ENCODE measurements at regions not wholly inside any gene's neighbourhood (a gene's known extent, or its start where the extent isn't known, plus 50 kb on each side); places are given as distances from the start of the nearest gene placed in this dataset.

DNA sequence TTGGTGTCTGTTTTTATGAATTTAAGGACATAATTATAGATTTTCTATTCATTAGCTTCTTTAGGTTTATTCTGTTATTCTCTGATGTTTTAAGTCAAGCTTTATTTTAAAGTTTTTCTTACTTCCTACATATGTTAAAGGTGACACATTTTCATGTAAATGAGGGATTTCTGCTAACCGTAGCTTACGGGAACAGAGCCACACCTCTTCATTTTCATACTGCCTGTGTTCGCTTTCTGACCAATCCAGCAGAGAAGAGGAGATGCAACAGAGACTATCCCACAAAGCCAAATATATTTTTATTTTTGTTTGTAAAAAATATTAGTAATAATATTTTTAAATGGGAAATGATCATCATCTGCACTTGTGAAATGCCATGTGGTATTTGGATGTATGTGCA is 774.1 kb downstream of the BRD1 start:
- no peak overlapping the region for H3K27ac ChIP-seq
- DNase-seq (ENCODE audit: low read depth, low spot score), result no peak
- H3K9me3 ChIP-seq (ENCODE audit: low read depth, low read length), result no peaks in the 10 kb centered on the region
- TF ChIP-seq POLR2AphosphoS5 (IDR thresholded peaks at IDR 0.05; ENCODE audit: borderline replicate concordance, low read depth, low read length) (no peak), EZH2 (IDR thresholded peaks at IDR 0.05) (no peak), FOXP2 (optimal IDR thresholded peaks at IDR 0.05; ENCODE audit: control extremely low read depth, extremely low read length, insufficient read depth) (no peak)
- H3K9ac ChIP-seq (ENCODE audit: insufficient read length), result no peak overlapping the region
- H3K36me3 ChIP-seq (ENCODE audit: insufficient read depth, low read length), result no peaks in the 10 kb centered on the region
- no peak overlapping the region for H3K4me3 ChIP-seq

DNA sequence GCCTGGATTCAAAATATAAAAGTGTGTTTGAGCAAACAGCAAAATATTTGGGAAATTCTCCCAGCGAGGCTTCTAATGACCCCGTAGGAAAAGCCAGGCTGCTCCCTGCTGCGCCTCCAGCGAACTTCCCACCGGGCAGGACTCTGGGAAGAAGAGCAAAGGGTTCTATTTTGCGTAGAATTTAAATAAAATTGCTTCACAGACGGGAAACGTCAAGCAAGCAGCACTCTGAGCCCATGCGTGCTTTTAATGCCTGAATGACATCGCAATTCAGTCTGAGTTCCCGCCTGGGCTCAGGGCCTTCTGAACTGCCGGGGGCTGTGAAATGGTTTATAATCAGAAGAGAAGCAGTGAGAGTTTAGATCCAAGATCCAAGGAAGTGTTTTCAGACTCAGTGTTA is 775.1 kb downstream of the BRD1 start:
- no peak overlapping the region for H3K27ac ChIP-seq
- H3K36me3 ChIP-seq (ENCODE audit: insufficient read depth, low read length), result no peaks in the 10 kb centered on the region
- no peaks in the 10 kb centered on the region for H3K9me3 ChIP-seq (ENCODE audit: low read depth, low read length)
- no peak overlapping the region for H3K4me3 ChIP-seq
- H3K9ac ChIP-seq (ENCODE audit: insufficient read length), result no peak overlapping the region
- TF ChIP-seq FOXP2 (optimal IDR thresholded peaks at IDR 0.05; ENCODE audit: control extremely low read depth, extremely low read length, insufficient read depth) (no peak), EZH2 (IDR thresholded peaks at IDR 0.05) (no peak)
- no peak for DNase-seq (ENCODE audit: low read depth, low spot score)

DNA sequence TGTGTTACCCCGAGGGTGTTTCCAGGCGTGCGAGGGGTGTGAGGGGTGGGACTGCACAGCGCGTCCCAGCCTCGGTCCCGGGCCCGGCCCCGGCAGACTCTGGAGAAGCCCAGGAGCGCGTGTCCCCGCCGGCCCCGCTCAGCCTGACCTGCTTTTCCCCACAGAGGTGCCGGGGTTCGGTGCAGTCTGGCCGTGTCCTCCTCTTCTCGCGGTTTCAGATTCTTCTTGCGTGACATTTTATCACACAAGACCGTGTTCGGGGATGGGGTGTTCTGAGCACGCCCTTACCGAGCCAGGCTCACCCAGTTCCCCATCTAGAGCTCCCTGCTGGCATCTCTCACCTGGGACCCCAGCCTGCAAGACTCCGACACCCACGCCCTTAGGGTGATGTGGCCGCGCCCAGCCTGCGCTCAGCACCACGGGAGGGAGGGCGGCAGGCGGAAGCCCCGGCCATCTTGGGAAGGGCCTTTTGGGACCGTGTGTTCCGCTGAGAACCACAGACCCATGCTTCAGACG is 775.6 kb downstream of the BRD1 start:
- no peak for DNase-seq (ENCODE audit: low read depth, low spot score)
- no peak overlapping the region for H3K9ac ChIP-seq (ENCODE audit: insufficient read length)
- H3K27ac ChIP-seq, result no peak overlapping the region
- no peak for TF ChIP-seq FOXP2 (optimal IDR thresholded peaks at IDR 0.05; ENCODE audit: control extremely low read depth, extremely low read length, insufficient read depth)
- no peaks in the 10 kb centered on the region for H3K9me3 ChIP-seq (ENCODE audit: low read depth, low read length)
- no peak overlapping the region for H3K4me3 ChIP-seq
- H3K36me3 ChIP-seq (ENCODE audit: insufficient read depth, low read length), result no peaks in the 10 kb centered on the region

DNA sequence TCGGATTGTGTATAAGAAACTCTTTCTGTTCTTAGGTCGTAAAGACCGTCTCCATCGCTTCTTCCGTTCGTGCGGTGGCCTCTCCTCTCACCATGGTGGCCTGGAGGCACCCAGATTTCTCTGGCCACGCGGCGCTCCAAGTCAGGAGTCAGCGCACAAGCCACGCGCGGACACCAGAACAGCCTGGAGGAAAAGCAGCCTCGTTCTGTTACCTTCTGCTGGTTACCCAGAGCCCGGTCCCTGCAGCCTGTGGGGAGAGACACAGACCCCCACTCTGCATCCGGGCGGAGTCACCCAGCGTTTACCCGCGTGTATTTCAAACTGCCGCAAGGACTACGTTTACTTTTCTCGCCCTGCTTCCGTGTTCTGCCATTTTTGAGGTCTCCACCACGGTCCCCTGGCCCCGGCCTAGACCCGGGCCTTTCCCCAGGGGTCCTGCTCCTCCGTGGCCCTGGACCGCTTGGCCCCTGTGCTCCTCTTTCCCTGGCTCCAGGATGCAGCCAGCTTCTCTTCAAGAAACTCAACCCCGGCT is 776.1 kb downstream of the BRD1 start:
- H3K36me3 ChIP-seq (ENCODE audit: insufficient read depth, low read length), result no peaks in the 10 kb centered on the region
- H3K4me3 ChIP-seq, result no peak overlapping the region
- H3K27ac ChIP-seq, result no peak overlapping the region
- TF ChIP-seq FOXP2 (optimal IDR thresholded peaks at IDR 0.05; ENCODE audit: control extremely low read depth, extremely low read length, insufficient read depth) (no peak), EZH2 (IDR thresholded peaks at IDR 0.05) (no peak), POLR2AphosphoS5 (IDR thresholded peaks at IDR 0.05; ENCODE audit: borderline replicate concordance, low read depth, low read length) (no peak)
- H3K9ac ChIP-seq (ENCODE audit: insufficient read length), result no peak overlapping the region
- no peaks in the 10 kb centered on the region for H3K9me3 ChIP-seq (ENCODE audit: low read depth, low read length)
- DNase-seq (ENCODE audit: low read depth, low spot score), result no peak

DNA sequence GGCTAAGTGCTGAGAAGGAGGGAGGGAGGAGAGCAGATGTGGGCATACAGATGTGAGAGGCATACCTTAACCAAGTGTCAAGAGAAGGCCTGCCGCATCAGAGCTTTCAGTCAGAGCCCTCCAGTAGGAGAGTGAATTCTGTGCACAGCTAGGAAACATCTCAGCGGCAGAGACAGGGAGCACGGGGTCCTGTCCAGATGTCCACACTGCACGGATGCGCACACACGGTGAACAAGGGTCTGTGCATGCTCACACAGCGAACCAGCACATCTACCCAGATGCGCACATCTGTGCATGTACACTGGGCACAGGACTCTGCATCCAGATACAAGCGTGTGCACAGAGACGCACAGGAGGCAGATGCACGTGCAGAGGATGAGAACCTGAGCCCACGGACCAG is 778.0 kb downstream of the BRD1 start:
- no peaks in the 10 kb centered on the region for H3K9me3 ChIP-seq (ENCODE audit: low read depth, low read length)
- no peak for TF ChIP-seq FOXP2 (optimal IDR thresholded peaks at IDR 0.05; ENCODE audit: control extremely low read depth, extremely low read length, insufficient read depth)
- TF ChIP-seq POLR2AphosphoS5 (IDR thresholded peaks at IDR 0.05; ENCODE audit: borderline replicate concordance, low read depth, low read length), result no peak
- TF ChIP-seq EZH2 (IDR thresholded peaks at IDR 0.05), result no peak
- no peak for DNase-seq (ENCODE audit: low read depth, low spot score)

DNA sequence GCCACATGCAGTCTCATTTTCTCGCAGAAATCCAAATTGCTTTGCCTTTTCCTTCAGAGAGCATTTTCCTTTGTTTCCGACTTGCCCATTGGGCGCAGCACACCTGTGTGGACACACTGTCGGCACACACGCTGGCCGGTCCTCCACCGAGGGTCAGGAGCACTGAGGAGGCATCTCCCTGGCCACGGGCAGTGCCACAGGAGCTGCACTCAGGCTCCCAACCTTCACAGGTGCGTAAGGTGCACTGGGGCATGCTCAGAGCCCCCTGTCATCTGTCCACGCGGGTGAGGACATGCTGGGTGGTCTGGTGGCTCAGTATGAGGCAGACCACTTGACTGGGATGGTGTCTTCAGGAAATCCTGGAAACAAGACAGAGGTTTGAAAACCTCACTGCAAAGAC is 779.1 kb downstream of the BRD1 start:
- Histone ChIP-seq H3K27ac (no peak overlapping the region), H3K36me3 (ENCODE audit: insufficient read depth, low read length) (no peaks in the 10 kb centered on the region), H3K4me3 (no peak overlapping the region), H3K9ac (ENCODE audit: insufficient read length) (no peak overlapping the region), H3K9me3 (ENCODE audit: low read depth, low read length) (no peaks in the 10 kb centered on the region)
- TF ChIP-seq FOXP2 (optimal IDR thresholded peaks at IDR 0.05; ENCODE audit: control extremely low read depth, extremely low read length, insufficient read depth), result no peak
- no peak for DNase-seq (ENCODE audit: low read depth, low spot score)

More for the DNA sequence above, 778.0 kb downstream of the BRD1 start:
- no peak overlapping the region for H3K9ac ChIP-seq (ENCODE audit: insufficient read length)
- no peak overlapping the region for H3K27ac ChIP-seq
- no peak overlapping the region for H3K4me3 ChIP-seq
- no peaks in the 10 kb centered on the region for H3K36me3 ChIP-seq (ENCODE audit: insufficient read depth, low read length)

DNA sequence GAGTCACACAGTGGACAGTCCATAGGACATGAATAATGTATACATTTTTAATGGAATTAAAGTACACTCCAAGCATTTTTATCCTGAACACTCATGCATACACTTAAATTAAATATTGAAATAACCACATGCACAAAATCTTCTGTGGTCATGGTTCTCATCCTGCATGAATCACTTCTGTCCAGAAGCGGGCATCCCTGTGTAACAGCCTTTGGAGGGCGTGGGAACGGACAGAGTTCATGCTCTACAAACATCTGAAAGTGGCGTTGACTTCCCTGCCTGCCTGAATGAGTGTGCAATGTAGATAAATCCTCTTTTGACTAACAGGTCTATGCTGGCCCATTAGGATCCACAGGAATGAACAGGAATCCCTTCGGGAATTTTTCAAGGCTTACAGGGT is 780.2 kb downstream of the BRD1 start:
- TF ChIP-seq EZH2 (IDR thresholded peaks at IDR 0.05) (no peak), FOXP2 (optimal IDR thresholded peaks at IDR 0.05; ENCODE audit: control extremely low read depth, extremely low read length, insufficient read depth) (no peak), POLR2AphosphoS5 (IDR thresholded peaks at IDR 0.05; ENCODE audit: borderline replicate concordance, low read depth, low read length) (no peak)
- no peak overlapping the region for H3K9ac ChIP-seq (ENCODE audit: insufficient read length)
- H3K9me3 ChIP-seq (ENCODE audit: low read depth, low read length), result no peaks in the 10 kb centered on the region
- no peak overlapping the region for H3K4me3 ChIP-seq
- DNase-seq (ENCODE audit: low read depth, low spot score), result no peak
- H3K27ac ChIP-seq, result no peak overlapping the region
- no peaks in the 10 kb centered on the region for H3K36me3 ChIP-seq (ENCODE audit: insufficient read depth, low read length)

DNA sequence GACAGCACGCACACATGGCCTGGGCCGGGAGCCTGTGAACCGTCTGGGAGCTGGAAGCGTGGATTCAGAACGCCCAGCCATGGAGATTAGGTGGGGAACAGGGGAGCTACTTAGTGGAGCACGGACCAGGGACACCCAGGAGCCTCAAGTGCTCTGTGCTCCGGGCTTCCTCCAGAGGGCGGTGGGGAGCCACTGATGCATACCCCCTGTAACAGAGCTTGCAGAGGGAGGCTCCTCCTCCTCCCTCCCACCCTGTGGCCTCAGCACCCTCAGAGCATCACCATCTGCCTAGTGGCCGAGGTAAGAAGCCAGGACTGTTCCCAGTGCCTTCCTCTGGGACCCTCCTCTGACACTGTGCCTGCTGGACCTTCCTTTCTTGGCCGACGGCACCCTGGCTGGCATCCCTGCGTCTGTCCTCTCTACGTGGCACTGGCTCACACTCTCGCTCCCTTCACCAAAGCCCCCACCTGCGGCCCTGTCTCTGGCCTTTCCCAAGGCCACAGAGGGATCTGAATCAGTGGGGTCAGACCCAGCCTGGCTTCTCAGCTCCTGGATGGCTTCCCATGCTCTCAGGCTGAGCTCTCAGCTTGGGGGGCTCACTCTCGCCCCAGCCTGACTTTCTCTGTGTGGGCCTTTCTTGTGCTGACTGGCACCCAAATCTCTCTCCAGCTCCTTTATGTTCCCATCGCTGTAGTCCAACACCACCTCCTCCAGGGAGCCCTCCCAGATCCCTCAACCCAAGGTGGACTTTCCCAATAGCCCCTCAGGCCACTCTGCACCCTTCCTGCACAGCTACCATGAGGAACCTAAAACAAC is 780.9 kb downstream of the BRD1 start:
- H3K27ac ChIP-seq, result no peak overlapping the region
- H3K9ac ChIP-seq (ENCODE audit: insufficient read length), result no peak overlapping the region
- TF ChIP-seq FOXP2 (optimal IDR thresholded peaks at IDR 0.05; ENCODE audit: control extremely low read depth, extremely low read length, insufficient read depth) (no peak), EZH2 (IDR thresholded peaks at IDR 0.05) (no peak)
- no peak for DNase-seq (ENCODE audit: low read depth, low spot score)
- H3K9me3 ChIP-seq (ENCODE audit: low read depth, low read length), result no peaks in the 10 kb centered on the region
- H3K36me3 ChIP-seq (ENCODE audit: insufficient read depth, low read length), result no peaks in the 10 kb centered on the region
- no peak overlapping the region for H3K4me3 ChIP-seq

DNA sequence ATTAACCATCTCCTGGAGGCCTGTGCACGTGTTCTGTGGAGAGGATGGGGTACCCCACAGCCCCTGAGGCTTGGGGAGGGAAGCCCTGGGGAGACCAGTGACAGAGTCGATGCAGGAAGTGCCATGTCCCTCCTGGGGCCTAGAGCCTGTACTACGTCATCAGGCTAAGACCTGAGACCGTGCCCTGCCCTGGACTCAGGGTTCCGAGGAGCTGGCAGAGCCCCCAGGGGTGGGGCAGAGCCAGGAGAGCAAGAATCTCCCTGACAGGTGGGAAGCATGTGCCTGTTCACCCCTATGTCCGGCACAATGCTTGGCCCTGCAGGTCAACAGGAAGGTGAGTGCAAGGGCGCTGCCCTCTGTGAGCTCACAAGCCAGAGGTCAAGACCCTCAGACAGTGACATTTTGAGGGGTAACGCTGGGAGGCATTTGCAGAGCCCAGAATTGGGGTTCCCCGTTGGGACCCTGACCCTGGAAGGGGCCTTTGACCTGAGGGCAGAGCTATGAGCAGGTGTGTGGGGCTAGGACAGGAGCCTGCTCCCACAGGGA is 781.6 kb downstream of the BRD1 start:
- no peak overlapping the region for H3K9ac ChIP-seq (ENCODE audit: insufficient read length)
- H3K27ac ChIP-seq, result no peak overlapping the region
- no peak for DNase-seq (ENCODE audit: low read depth, low spot score)
- no peaks in the 10 kb centered on the region for H3K9me3 ChIP-seq (ENCODE audit: low read depth, low read length)
- TF ChIP-seq FOXP2 (optimal IDR thresholded peaks at IDR 0.05; ENCODE audit: control extremely low read depth, extremely low read length, insufficient read depth), result no peak
- TF ChIP-seq EZH2 (IDR thresholded peaks at IDR 0.05), result no peak
- TF ChIP-seq POLR2AphosphoS5 (IDR thresholded peaks at IDR 0.05; ENCODE audit: borderline replicate concordance, low read depth, low read length), result no peak
- H3K4me3 ChIP-seq, result no peak overlapping the region
- no peaks in the 10 kb centered on the region for H3K36me3 ChIP-seq (ENCODE audit: insufficient read depth, low read length)
